ENCODE measurements at regions not wholly inside any gene's neighbourhood (a gene's known extent, or its start where the extent isn't known, plus 50 kb on each side); places are given as distances from the start of the nearest gene placed in this dataset.

GRCh38 chr2:128380061-128380889 is 61.6 kb upstream of the HS6ST1 start:
- DNase-seq (ENCODE audit: low read depth): no peak

- no peak for DNase-seq (ENCODE audit: low read depth)
Observed at GRCh38 chr2:128380961-128381938, 62.6 kb upstream of the HS6ST1 start.

GRCh38 chr2:128384446-128384845 is 65.8 kb upstream of the HS6ST1 start:
- no peak for DNase-seq (ENCODE audit: low read depth)

- DNase-seq (ENCODE audit: low read depth): no peak
Observed at GRCh38 chr2:128384956-128385355, 66.3 kb upstream of the HS6ST1 start.

GRCh38 chr2:128385365-128385764 is 66.7 kb upstream of the HS6ST1 start:
- no peak for DNase-seq (ENCODE audit: low read depth)

GRCh38 chr2:128386066-128386465 is 67.4 kb upstream of the HS6ST1 start:
- no peak for DNase-seq (ENCODE audit: low read depth)

GRCh38 chr2:128388499-128388941 is 69.9 kb upstream of the HS6ST1 start:
- no peak for DNase-seq (ENCODE audit: low read depth)

- no peak for DNase-seq (ENCODE audit: low read depth)
Observed at GRCh38 chr2:128389388-128390086, 70.9 kb upstream of the HS6ST1 start.

- no peak for DNase-seq (ENCODE audit: low read depth)
Observed at GRCh38 chr2:128390256-128390990, 71.8 kb upstream of the HS6ST1 start.

GRCh38 chr2:128390991-128391630 is 72.4 kb upstream of the HS6ST1 start:
- no peak for DNase-seq (ENCODE audit: low read depth)

- DNase-seq (ENCODE audit: low read depth): no peak
Observed at GRCh38 chr2:128391679-128392078, 73.0 kb upstream of the HS6ST1 start.

- DNase-seq (ENCODE audit: low read depth): no peak
Observed at GRCh38 chr2:128392207-128392606, 73.5 kb upstream of the HS6ST1 start.

GRCh38 chr2:128394007-128394730 is 75.5 kb upstream of the HS6ST1 start:
- no peak for DNase-seq (ENCODE audit: low read depth)

- no peak for DNase-seq (ENCODE audit: low read depth)
Observed at GRCh38 chr2:128395196-128395595, 76.5 kb upstream of the HS6ST1 start.

GRCh38 chr2:128395640-128396499 is 77.2 kb upstream of the HS6ST1 start:
- no peak for DNase-seq (ENCODE audit: low read depth)

- no peak for DNase-seq (ENCODE audit: low read depth)
Observed at GRCh38 chr2:128396500-128396891, 77.8 kb upstream of the HS6ST1 start.

GRCh38 chr2:128396946-128397345 is 78.3 kb upstream of the HS6ST1 start:
- no peak for DNase-seq (ENCODE audit: low read depth)

- DNase-seq (ENCODE audit: low read depth): no peak
Observed at GRCh38 chr2:128399256-128399655, 80.6 kb upstream of the HS6ST1 start.

- no peak for DNase-seq (ENCODE audit: low read depth)
Observed at GRCh38 chr2:128399690-128400291, 81.1 kb upstream of the HS6ST1 start.
